ENCODE measurements at regions not wholly inside any gene's neighbourhood (a gene's known extent, or its start where the extent isn't known, plus 50 kb on each side); places are given as distances from the start of the nearest gene placed in this dataset.
"Not testable (repeated sequence)": the region's sequence is repeated elsewhere in the genome, so short reads cannot be mapped to it uniquely, and the experiment has no call there.

DNA sequence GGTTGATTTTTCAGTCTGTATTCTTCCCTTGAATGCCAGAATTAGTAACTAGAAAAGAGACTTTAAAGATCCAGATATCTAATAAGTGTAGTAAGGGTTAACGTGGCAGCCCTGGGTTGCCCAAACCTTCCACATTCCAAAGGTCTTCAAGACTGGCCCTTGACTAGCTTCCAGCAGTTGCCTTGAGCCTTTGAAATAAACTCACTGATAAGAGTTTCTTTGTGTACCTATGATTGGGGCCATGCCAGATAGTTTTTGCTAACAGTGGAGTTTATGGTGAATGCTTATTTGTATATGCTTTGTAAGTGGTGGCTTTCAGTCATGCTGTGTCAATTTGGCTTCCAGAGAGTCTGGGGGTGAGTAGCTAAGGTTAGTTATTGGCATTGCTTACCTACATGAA is 722.3 kb downstream of the RNF144A start:
- peaks cover 20% of the 10 kb centered on the region for H3K9me3 ChIP-seq (ENCODE audit: control insufficient read depth, low read depth, low read length)
- no peak overlapping the region for H4K91ac ChIP-seq (ENCODE audit: insufficient read length, low read depth, low read length)
- Mint-ChIP-seq H3K9me3 (peaks cover 36 to 42% of the 10 kb centered on the region in 2 experiments), H3K36me3 (ENCODE audit: insufficient read depth in 1 of 3, low read depth in 3 of 3) (peaks cover 23 to 39% (median 24%) of the 10 kb centered on the region in 3 experiments), H3K27me3 (ENCODE audit: low read depth) (peaks cover 3% of the 10 kb centered on the region), H3K4me3 (no peak overlapping the region), H3K4me1 (no peaks in the 10 kb centered on the region), H3K27ac (no peak overlapping the region)
- no peaks in the 10 kb centered on the region for H3K27me3 ChIP-seq (ENCODE audit: insufficient read depth, low read length)
- no peaks in the 10 kb centered on the region for H4K20me1 ChIP-seq (ENCODE audit: control insufficient read depth, insufficient read depth, insufficient read length)
- no CpG with 5 or more reads among the region's 1 CpG for WGBS (ENCODE audit: extremely low coverage, insufficient read length, low lambda C conversion rate)
- H2BK20ac ChIP-seq (ENCODE audit: low read depth, low read length, poor library complexity, severe bottlenecking), result no peak overlapping the region
- H2AFZ ChIP-seq (ENCODE audit: low read length), result no peak overlapping the region
- H3K27ac ChIP-seq (ENCODE audit: insufficient read length, low read depth, low read length), result no peak overlapping the region
- H3K23ac ChIP-seq (ENCODE audit: insufficient read length, low read depth, low read length), result no peak overlapping the region
- H3K14ac ChIP-seq (ENCODE audit: insufficient read depth, low read length), result no peak overlapping the region
- no peak overlapping the region for H2AK5ac ChIP-seq (ENCODE audit: insufficient read length, low read length)
- H3K79me2 ChIP-seq (ENCODE audit: insufficient read depth, low read length), result no peaks in the 10 kb centered on the region
- H4K8ac ChIP-seq (replicated peaks; ENCODE audit: insufficient read length, low read depth, low read length), result no peak overlapping the region
- H4K5ac ChIP-seq (ENCODE audit: insufficient read length, low read depth, low read length), result no peak overlapping the region
- H3K56ac ChIP-seq (ENCODE audit: insufficient read length, low read depth, low read length), result no peak overlapping the region
- no peaks in the 10 kb centered on the region for H3K79me1 ChIP-seq (ENCODE audit: insufficient read depth, low read depth, low read length, poor library complexity, severe bottlenecking)
- TF ChIP-seq, protein P1, sequence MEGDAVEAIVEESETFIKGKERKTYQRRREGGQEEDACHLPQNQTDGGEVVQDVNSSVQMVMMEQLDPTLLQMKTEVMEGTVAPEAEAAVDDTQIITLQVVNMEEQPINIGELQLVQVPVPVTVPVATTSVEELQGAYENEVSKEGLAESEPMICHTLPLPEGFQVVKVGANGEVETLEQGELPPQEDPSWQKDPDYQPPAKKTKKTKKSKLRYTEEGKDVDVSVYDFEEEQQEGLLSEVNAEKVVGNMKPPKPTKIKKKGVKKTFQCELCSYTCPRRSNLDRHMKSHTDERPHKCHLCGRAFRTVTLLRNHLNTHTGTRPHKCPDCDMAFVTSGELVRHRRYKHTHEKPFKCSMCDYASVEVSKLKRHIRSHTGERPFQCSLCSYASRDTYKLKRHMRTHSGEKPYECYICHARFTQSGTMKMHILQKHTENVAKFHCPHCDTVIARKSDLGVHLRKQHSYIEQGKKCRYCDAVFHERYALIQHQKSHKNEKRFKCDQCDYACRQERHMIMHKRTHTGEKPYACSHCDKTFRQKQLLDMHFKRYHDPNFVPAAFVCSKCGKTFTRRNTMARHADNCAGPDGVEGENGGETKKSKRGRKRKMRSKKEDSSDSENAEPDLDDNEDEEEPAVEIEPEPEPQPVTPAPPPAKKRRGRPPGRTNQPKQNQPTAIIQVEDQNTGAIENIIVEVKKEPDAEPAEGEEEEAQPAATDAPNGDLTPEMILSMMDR (conservative IDR thresholded peaks at IDR 0.05), result no peak
- no peak overlapping the region for H2BK12ac ChIP-seq (ENCODE audit: insufficient read length, low read depth, low read length)
- DNase-seq, result no peak
- H3T11ph ChIP-seq (ENCODE audit: low read length), result no peak overlapping the region
- no peak overlapping the region for H2BK120ac ChIP-seq (ENCODE audit: low read depth, low read length, poor library complexity, severe bottlenecking)
- no peak overlapping the region for H3K4ac ChIP-seq (ENCODE audit: low read depth, low read length)
- H3K4me2 ChIP-seq (ENCODE audit: insufficient read depth, insufficient read length, low read length), result no peak overlapping the region
- no peak overlapping the region for H3K9ac ChIP-seq (ENCODE audit: extremely low read depth, insufficient read length, low read length)
- H2BK5ac ChIP-seq (ENCODE audit: insufficient read length, low read length), result no peak overlapping the region
- no peaks in the 10 kb centered on the region for H3K4me1 ChIP-seq (ENCODE audit: insufficient read depth, low read length)
- no peaks in the 10 kb centered on the region for H3K23me2 ChIP-seq (ENCODE audit: insufficient read length, low read depth, low read length, poor library complexity, severe bottlenecking)
- H2BK15ac ChIP-seq (ENCODE audit: low read depth, low read length), result no peak overlapping the region
- H3K18ac ChIP-seq (ENCODE audit: insufficient read length, low read depth, low read length), result no peak overlapping the region

DNA sequence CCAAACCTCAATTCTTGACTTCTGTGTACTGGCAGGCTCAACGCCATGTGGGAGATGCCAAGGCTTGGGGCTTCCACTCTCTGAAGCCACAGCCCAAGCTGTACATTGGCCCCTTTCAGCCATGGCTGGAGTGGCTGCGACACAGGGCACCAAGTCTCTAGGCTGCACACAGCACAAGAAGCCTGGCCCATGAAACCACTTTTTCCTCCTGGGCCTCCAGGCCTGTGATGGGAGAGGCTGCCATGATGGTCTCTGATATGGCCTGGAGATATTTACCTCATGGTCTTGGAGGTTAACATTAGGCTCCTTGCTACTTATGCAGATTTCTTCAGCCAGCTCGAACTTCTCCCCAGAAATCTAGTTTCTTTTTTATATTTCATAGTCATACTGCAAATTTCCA is 724.1 kb downstream of the RNF144A start:
- not testable (repeated sequence) for H3K4me1 Mint-ChIP-seq; H3K27ac Mint-ChIP-seq; H3K56ac ChIP-seq (ENCODE audit: insufficient read length, low read depth, low read length); H3K23me2 ChIP-seq (ENCODE audit: insufficient read length, low read depth, low read length, poor library complexity, severe bottlenecking); H2BK20ac ChIP-seq (ENCODE audit: low read depth, low read length, poor library complexity, severe bottlenecking); H3K14ac ChIP-seq (ENCODE audit: insufficient read depth, low read length); H2BK5ac ChIP-seq (ENCODE audit: insufficient read length, low read length); H2AK5ac ChIP-seq (ENCODE audit: insufficient read length, low read length); H3K79me1 ChIP-seq (ENCODE audit: insufficient read depth, low read depth, low read length, poor library complexity, severe bottlenecking); H3K4me1 ChIP-seq (ENCODE audit: insufficient read depth, low read length); H4K5ac ChIP-seq (ENCODE audit: insufficient read length, low read depth, low read length); H3K9ac ChIP-seq (ENCODE audit: extremely low read depth, insufficient read length, low read length); H3K79me2 ChIP-seq (ENCODE audit: insufficient read depth, low read length); H3K23ac ChIP-seq (ENCODE audit: insufficient read length, low read depth, low read length); H3K27me3 ChIP-seq (ENCODE audit: insufficient read depth, low read length); DNase-seq; H2BK120ac ChIP-seq (ENCODE audit: low read depth, low read length, poor library complexity, severe bottlenecking); H3K4me3 Mint-ChIP-seq; H3K18ac ChIP-seq (ENCODE audit: insufficient read length, low read depth, low read length); H3T11ph ChIP-seq (ENCODE audit: low read length); H3K27me3 Mint-ChIP-seq (ENCODE audit: low read depth); H3K27ac ChIP-seq (ENCODE audit: insufficient read length, low read depth, low read length); H2BK15ac ChIP-seq (ENCODE audit: low read depth, low read length); H4K20me1 ChIP-seq (ENCODE audit: control insufficient read depth, insufficient read depth, insufficient read length); H3K4ac ChIP-seq (ENCODE audit: low read depth, low read length); H2AFZ ChIP-seq (ENCODE audit: low read length); H2BK12ac ChIP-seq (ENCODE audit: insufficient read length, low read depth, low read length); H4K8ac ChIP-seq (replicated peaks; ENCODE audit: insufficient read length, low read depth, low read length); H3K4me2 ChIP-seq (ENCODE audit: insufficient read depth, insufficient read length, low read length); H4K91ac ChIP-seq (ENCODE audit: insufficient read length, low read depth, low read length)
- Mint-ChIP-seq H3K9me3 (peaks cover 37 to 47% of the 10 kb centered on the region in 2 experiments), H3K36me3 (ENCODE audit: insufficient read depth in 1 of 3, low read depth in 3 of 3) (peaks cover 23 to 39% (median 26%) of the 10 kb centered on the region in 3 experiments)
- WGBS (ENCODE audit: extremely low coverage, insufficient read length, low lambda C conversion rate), result no CpG with 5 or more reads among the region's 3 CpGs
- H3K9me3 ChIP-seq (ENCODE audit: control insufficient read depth, low read depth, low read length), result peaks cover 20% of the 10 kb centered on the region

Measured in H9 (cell line).